Activated naive CD8-positive, alpha-beta T cell treated with anti-CD3 and anti-CD28 coated beads for 36 hours (primary cell): ENCODE measurements at regions not wholly inside any gene's neighbourhood (a gene's known extent, or its start where the extent isn't known, plus 50 kb on each side); places are given as distances from the start of the nearest gene placed in this dataset.
A peak's percentile ranks its signal among the peaks of the same experiment; 100 is the strongest.

Experiments
- DNase-seq: peaks from one replicate; pipeline ENCODE4 v3.0.0; 2021
- H3K27ac Mint-ChIP-seq: one replicate; pipeline ENCODE4 v1.8.0; 2022; ENCODE audit warnings: mild to moderate bottlenecking, moderate library complexity, mixed read lengths
- H3K27me3 Mint-ChIP-seq: one replicate; pipeline ENCODE4 v1.8.0; 2022; ENCODE audit warnings: mild to moderate bottlenecking, mixed read lengths
- H3K36me3 Mint-ChIP-seq: one replicate; pipeline ENCODE4 v1.8.0; 2021; ENCODE audit warnings: mild to moderate bottlenecking, mixed read lengths
- H3K4me1 Mint-ChIP-seq: one replicate; pipeline ENCODE4 v1.8.0; 2021; ENCODE audit warnings: mixed read lengths
- H3K4me3 Mint-ChIP-seq: one replicate; pipeline ENCODE4 v1.8.0; 2022; ENCODE audit warnings: mild to moderate bottlenecking, moderate library complexity, mixed read lengths
- H3K9me3 Mint-ChIP-seq: one replicate; pipeline ENCODE4 v1.8.0; 2022; ENCODE audit warnings: mixed read lengths

- Mint-ChIP-seq H3K27ac (no peak overlapping the region), H3K27me3 (peaks cover 26% of the 10 kb centered on the region), H3K4me1 (no peaks in the 10 kb centered on the region), H3K9me3 (no peaks in the 10 kb centered on the region), H3K36me3 (no peaks in the 10 kb centered on the region), H3K4me3 (no peak overlapping the region)
- no peak for DNase-seq
Observed at GRCh38 chr2:61774351-61774750, 79.5 kb downstream of the FAM161A start.

GRCh38 chr2:61771904-61772845, 81.7 kb downstream of the FAM161A start:
- H3K27me3 Mint-ChIP-seq = peaks cover 22% of the 10 kb centered on the region
- no peak overlapping the region for H3K4me3 Mint-ChIP-seq
- no peak overlapping the region for H3K27ac Mint-ChIP-seq
- no peaks in the 10 kb centered on the region for H3K36me3 Mint-ChIP-seq
- no peak for DNase-seq
- no peaks in the 10 kb centered on the region for H3K4me1 Mint-ChIP-seq
- H3K9me3 Mint-ChIP-seq = no peaks in the 10 kb centered on the region

- DNase-seq = no peak
- no peak overlapping the region for H3K27ac Mint-ChIP-seq
- H3K36me3 Mint-ChIP-seq = no peaks in the 10 kb centered on the region
- H3K4me3 Mint-ChIP-seq = no peak overlapping the region
- H3K9me3 Mint-ChIP-seq = peaks cover 2% of the 10 kb centered on the region
- H3K27me3 Mint-ChIP-seq = peaks cover 14% of the 10 kb centered on the region
- H3K4me1 Mint-ChIP-seq = no peaks in the 10 kb centered on the region
Observed at GRCh38 chr2:61770746-61771145, 83.1 kb downstream of the FAM161A start.

DNA sequence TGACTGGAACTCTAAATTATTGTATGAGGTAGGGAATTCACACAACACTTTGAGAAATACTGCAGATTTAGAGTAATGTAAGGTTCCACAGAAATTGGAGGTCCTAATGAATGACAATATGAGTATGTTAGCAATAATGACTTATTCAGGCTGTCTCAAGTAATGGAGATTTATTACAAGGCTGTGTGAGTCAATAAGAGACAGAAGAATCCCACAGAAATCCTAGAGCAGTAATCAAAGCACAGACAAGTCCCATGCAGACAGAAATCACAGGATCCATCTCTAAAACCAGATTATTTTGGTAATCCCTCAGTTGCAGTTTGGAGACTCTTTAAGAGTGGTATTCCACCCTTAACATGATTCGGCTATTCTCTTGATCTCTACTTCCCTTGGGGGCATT, 83.6 kb downstream of the FAM161A start:
- H3K4me1 Mint-ChIP-seq = no peaks in the 10 kb centered on the region
- H3K4me3 Mint-ChIP-seq = no peak overlapping the region
- H3K9me3 Mint-ChIP-seq = peaks cover 2% of the 10 kb centered on the region
- H3K27ac Mint-ChIP-seq = no peak overlapping the region
- peaks cover 13% of the 10 kb centered on the region for H3K27me3 Mint-ChIP-seq
- no peaks in the 10 kb centered on the region for H3K36me3 Mint-ChIP-seq
- no peak for DNase-seq

GRCh38 chr2:61769093-61769675, 84.7 kb downstream of the FAM161A start:
- Mint-ChIP-seq H3K4me1 (peaks cover 2% of the 10 kb centered on the region), H3K27me3 (peaks cover 9% of the 10 kb centered on the region), H3K4me3 (no peak overlapping the region), H3K9me3 (peaks cover 3% of the 10 kb centered on the region), H3K27ac (no peak overlapping the region), H3K36me3 (peaks cover 5% of the 10 kb centered on the region)
- no peak for DNase-seq

GRCh38 chr2:61764035-61764800, 89.6 kb downstream of the FAM161A start:
- Mint-ChIP-seq H3K27me3 (peaks cover 2% of the 10 kb centered on the region), H3K4me3 (peak overlapping the region; percentile 91), H3K27ac (peak overlapping the region; percentile 94), H3K4me1 (peaks cover 15% of the 10 kb centered on the region), H3K36me3 (peaks cover 8% of the 10 kb centered on the region), H3K9me3 (peaks cover 5% of the 10 kb centered on the region)
- peak; percentile 99 for DNase-seq

GRCh38 chr2:61763605-61764034, 90.2 kb downstream of the FAM161A start:
- Mint-ChIP-seq H3K36me3 (peaks cover 8% of the 10 kb centered on the region), H3K4me3 (peak overlapping the region; percentile 91), H3K9me3 (peaks cover 5% of the 10 kb centered on the region), H3K4me1 (peaks cover 17% of the 10 kb centered on the region), H3K27ac (peak overlapping the region; percentile 94), H3K27me3 (no peaks in the 10 kb centered on the region)
- DNase-seq = no peak

DNA sequence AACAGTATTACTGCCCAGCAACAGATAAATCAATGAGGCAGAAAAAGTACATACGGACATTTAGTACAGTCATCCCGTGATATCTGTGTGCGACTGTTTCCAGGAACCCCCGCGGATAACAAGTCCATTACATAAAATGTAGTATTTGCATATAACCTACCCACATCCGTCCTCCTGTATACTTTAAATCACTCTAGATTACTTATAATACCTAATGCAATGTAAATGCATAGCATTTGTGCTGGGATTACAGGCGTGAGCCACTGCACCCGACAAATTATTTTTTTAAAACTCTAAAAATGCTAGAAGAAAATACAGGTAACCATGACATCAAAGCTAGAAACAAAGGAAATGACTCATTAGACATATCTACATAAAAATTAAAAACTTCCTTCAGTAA, 91.6 kb downstream of the FAM161A start:
- Mint-ChIP-seq H3K4me3 (no peak overlapping the region), H3K9me3 (peaks cover 6% of the 10 kb centered on the region), H3K27me3 (no peaks in the 10 kb centered on the region), H3K36me3 (peaks cover 8% of the 10 kb centered on the region), H3K27ac (no peak overlapping the region), H3K4me1 (peaks cover 20% of the 10 kb centered on the region)
- DNase-seq = no peak

GRCh38 chr2:61759718-61760117, 94.1 kb downstream of the FAM161A start:
- Mint-ChIP-seq H3K9me3 (peaks cover 3% of the 10 kb centered on the region), H3K4me1 (peaks cover 20% of the 10 kb centered on the region), H3K27ac (no peak overlapping the region), H3K4me3 (no peak overlapping the region), H3K27me3 (no peaks in the 10 kb centered on the region), H3K36me3 (peaks cover 8% of the 10 kb centered on the region)
- no peak for DNase-seq

DNA sequence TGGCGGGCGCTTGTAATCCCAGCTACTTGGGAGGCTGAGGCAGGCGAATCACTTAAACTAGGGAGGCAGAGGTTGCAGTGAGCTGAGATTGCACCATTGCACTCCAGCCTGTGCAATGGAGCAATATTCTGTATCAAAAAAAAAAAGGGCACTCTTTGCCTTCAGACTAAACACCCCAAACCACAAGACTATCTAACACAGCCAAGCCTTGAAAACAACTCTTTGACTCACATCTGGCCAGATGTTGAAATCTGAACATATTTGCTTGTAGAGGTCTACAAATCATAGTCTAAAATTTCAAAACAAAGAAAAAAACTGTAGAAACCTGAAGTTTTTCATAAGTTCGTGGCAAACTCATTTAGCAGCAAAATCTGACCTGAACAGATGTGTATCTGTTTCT, 94.9 kb downstream of the FAM161A start:
- H3K36me3 Mint-ChIP-seq = peaks cover 3% of the 10 kb centered on the region
- H3K27me3 Mint-ChIP-seq = no peaks in the 10 kb centered on the region
- peaks cover 17% of the 10 kb centered on the region for H3K4me1 Mint-ChIP-seq
- H3K4me3 Mint-ChIP-seq = no peak overlapping the region
- no peak for DNase-seq
- H3K9me3 Mint-ChIP-seq = peaks cover 3% of the 10 kb centered on the region
- no peak overlapping the region for H3K27ac Mint-ChIP-seq

- H3K27ac Mint-ChIP-seq = no peak overlapping the region
- peaks cover 7% of the 10 kb centered on the region for H3K9me3 Mint-ChIP-seq
- H3K36me3 Mint-ChIP-seq = peaks cover 3% of the 10 kb centered on the region
- no peaks in the 10 kb centered on the region for H3K27me3 Mint-ChIP-seq
- H3K4me1 Mint-ChIP-seq = peaks cover 17% of the 10 kb centered on the region
- no peak for DNase-seq
- no peak overlapping the region for H3K4me3 Mint-ChIP-seq
Observed at GRCh38 chr2:61758159-61758558, 95.7 kb downstream of the FAM161A start.

GRCh38 chr2:61753512-61753911, 100.3 kb downstream of the FAM161A start:
- Mint-ChIP-seq H3K9me3 (peaks cover 6% of the 10 kb centered on the region), H3K36me3 (no peaks in the 10 kb centered on the region), H3K27me3 (no peaks in the 10 kb centered on the region), H3K4me3 (no peak overlapping the region), H3K4me1 (peaks cover 3% of the 10 kb centered on the region), H3K27ac (no peak overlapping the region)
- no peak for DNase-seq

DNA sequence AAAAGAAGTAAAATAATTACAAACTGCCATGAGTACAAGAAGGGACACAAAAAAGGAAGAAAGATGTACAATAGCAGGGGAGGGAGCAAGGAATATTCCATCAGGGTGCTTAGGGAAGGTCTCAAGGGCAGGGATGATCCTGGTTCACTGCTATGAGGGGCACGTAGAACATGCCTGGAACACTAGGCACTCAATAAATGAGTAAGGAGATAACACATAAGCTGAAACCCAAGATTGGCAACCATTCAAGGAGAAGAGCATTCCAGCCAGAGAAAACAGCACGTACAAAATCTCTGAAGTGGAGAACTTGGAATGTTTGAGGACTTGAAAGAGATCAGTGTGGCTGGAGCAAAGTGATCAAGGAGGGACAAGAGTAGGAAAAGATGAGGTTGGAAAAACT, 103.2 kb downstream of the FAM161A start:
- DNase-seq = no peak
- Mint-ChIP-seq H3K4me1 (no peaks in the 10 kb centered on the region), H3K36me3 (no peaks in the 10 kb centered on the region), H3K4me3 (no peak overlapping the region), H3K27me3 (no peaks in the 10 kb centered on the region), H3K27ac (no peak overlapping the region), H3K9me3 (peaks cover 5% of the 10 kb centered on the region)

- H3K36me3 Mint-ChIP-seq = no peaks in the 10 kb centered on the region
- DNase-seq = no peak
- no peak overlapping the region for H3K27ac Mint-ChIP-seq
- H3K27me3 Mint-ChIP-seq = no peaks in the 10 kb centered on the region
- no peaks in the 10 kb centered on the region for H3K4me1 Mint-ChIP-seq
- H3K4me3 Mint-ChIP-seq = no peak overlapping the region
- H3K9me3 Mint-ChIP-seq = no peaks in the 10 kb centered on the region
Observed at GRCh38 chr2:61742955-61743354, 110.9 kb downstream of the FAM161A start.

- Mint-ChIP-seq H3K27ac (no peak overlapping the region), H3K36me3 (no peaks in the 10 kb centered on the region), H3K27me3 (no peaks in the 10 kb centered on the region), H3K4me3 (no peak overlapping the region), H3K4me1 (no peaks in the 10 kb centered on the region), H3K9me3 (no peaks in the 10 kb centered on the region)
- no peak for DNase-seq
Observed at GRCh38 chr2:61737841-61738240, 116.0 kb downstream of the FAM161A start.
